Lung (tissue), 11 donors: ENCODE measurements at regions not wholly inside any gene's neighbourhood (a gene's known extent, or its start where the extent isn't known, plus 50 kb on each side); places are given as distances from the start of the nearest gene placed in this dataset.
A peak's percentile ranks its signal among the peaks of the same experiment; 100 is the strongest.

ENCODE experiments used
- ATAC-seq: fragments of 200-7000 bp; cut with Tn5 transposase; one replicate; pipeline ENCODE4 v1.9.1; 2020; ENCODE audit warnings: moderate number of reproducible peaks; ENCODE audit not compliant: insufficient read depth, low FRiP score
- DNase-seq, 3 donors: peaks; one replicate each; pipeline ENCODE4 v3.0.0-alpha.2; 2013 to 2017
- H3K27ac ChIP-seq, 2 donors: one replicate each; pipeline ENCODE4 v1.5.1; 2013; ENCODE audit warnings: mild to moderate bottlenecking in 2 of 2, moderate library complexity in 2 of 2, control low read depth in 1 of 2, inconsistent platforms in 1 of 2, low read depth in 1 of 2, low read length in 1 of 2
- H3K27me3 ChIP-seq, 3 donors: one replicate each; pipeline ENCODE4 v1.5.1; 2013; ENCODE audit warnings: low read length in 2 of 3; ENCODE audit not compliant: control insufficient read depth in 3 of 3, insufficient read depth in 3 of 3
- H3K36me3 ChIP-seq, 4 donors: one replicate each; pipeline ENCODE4 v1.5.1; 2013; ENCODE audit warnings: low read length in 4 of 4, mild to moderate bottlenecking in 1 of 4, moderate library complexity in 1 of 4; ENCODE audit not compliant: control insufficient read depth in 4 of 4, insufficient read depth in 4 of 4
- H3K4me1 ChIP-seq, 5 donors: one replicate each; pipeline ENCODE4 v1.5.1; 2013; ENCODE audit warnings: low read length in 5 of 5, mild to moderate bottlenecking in 2 of 5, moderate library complexity in 1 of 5; ENCODE audit not compliant: control insufficient read depth in 5 of 5, insufficient read depth in 5 of 5
- H3K4me3 ChIP-seq: one replicate; pipeline ENCODE4 v1.5.1; 2013; ENCODE audit warnings: mild to moderate bottlenecking, control low read depth, moderate library complexity
- H3K9ac ChIP-seq, 2 donors: one replicate each; pipeline ENCODE4 v1.5.1; 2013; ENCODE audit warnings: low read length in 2 of 2, control low read depth in 1 of 2; ENCODE audit not compliant: insufficient read depth in 1 of 2
- H3K9me3 ChIP-seq, 4 donors: one replicate each; pipeline ENCODE4 v1.5.1; 2013; ENCODE audit warnings: low read length in 3 of 4, mild to moderate bottlenecking in 1 of 4, moderate library complexity in 1 of 4; ENCODE audit not compliant: control insufficient read depth in 4 of 4, insufficient read depth in 3 of 4
- WGBS, 2 donors: extraction: QIAGEN DNeasy Blood & Tissue Kit; methylation state at CpG; one replicate each; pipeline ENCODE4 v1.1.7; 2013; 5-methylcytosine and 5-hydroxymethylcytosine counted together
- TF ChIP-seq, protein P1 (sequence below): IDR thresholded peaks from 2 replicates; pipeline ENCODE4 v1.5.1; 2012; ENCODE audit warnings: mild to moderate bottlenecking; ENCODE audit errors: control extremely low read depth, extremely low read depth
- donor health status: control.
- donor health status: control.
- donor health status: Bipolar disorder and iron deficiency.
- donor health status: healthy.
- donor health status: DM: yes; HTN: yes; CAD: no.

DNA sequence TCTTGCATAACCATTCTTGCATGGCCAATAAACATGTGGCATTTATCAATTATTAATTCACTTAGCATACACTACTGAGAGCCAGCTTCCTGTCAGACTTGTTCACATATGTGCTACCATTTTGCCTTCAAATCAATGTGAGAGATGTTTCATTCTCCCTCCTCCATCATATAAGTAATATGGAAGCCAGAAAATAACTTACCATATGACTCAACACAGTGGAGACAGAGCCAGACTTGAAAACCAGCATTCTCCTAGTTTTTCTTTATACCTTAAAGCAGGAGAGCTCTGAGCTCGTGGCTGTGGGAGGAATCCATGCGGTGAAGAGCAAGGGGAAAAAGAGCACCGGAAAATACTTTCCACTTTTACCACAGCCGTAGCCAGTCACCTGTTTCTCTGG is 215.0 kb upstream of the LRATD1 start:
- H3K4me3 ChIP-seq, result no peak overlapping the region
- WGBS, 2 donors, result 59 to 75% methylated on average over 4 of the region's 4 CpGs
- DNase-seq (peak in 1 of 3 donors; percentile 7), ATAC-seq (no peak)
- no peaks in the 10 kb centered on the region for H3K9me3 ChIP-seq
- H3K9ac ChIP-seq, result no peak overlapping the region
- TF ChIP-seq, protein P1, sequence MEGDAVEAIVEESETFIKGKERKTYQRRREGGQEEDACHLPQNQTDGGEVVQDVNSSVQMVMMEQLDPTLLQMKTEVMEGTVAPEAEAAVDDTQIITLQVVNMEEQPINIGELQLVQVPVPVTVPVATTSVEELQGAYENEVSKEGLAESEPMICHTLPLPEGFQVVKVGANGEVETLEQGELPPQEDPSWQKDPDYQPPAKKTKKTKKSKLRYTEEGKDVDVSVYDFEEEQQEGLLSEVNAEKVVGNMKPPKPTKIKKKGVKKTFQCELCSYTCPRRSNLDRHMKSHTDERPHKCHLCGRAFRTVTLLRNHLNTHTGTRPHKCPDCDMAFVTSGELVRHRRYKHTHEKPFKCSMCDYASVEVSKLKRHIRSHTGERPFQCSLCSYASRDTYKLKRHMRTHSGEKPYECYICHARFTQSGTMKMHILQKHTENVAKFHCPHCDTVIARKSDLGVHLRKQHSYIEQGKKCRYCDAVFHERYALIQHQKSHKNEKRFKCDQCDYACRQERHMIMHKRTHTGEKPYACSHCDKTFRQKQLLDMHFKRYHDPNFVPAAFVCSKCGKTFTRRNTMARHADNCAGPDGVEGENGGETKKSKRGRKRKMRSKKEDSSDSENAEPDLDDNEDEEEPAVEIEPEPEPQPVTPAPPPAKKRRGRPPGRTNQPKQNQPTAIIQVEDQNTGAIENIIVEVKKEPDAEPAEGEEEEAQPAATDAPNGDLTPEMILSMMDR, result no peak
- H3K4me1 ChIP-seq, result peaks cover 0 to 5% (median 0%) of the 10 kb centered on the region in 5 donors
- H3K27ac ChIP-seq, result no peak overlapping the region
- no peaks in the 10 kb centered on the region for H3K36me3 ChIP-seq
- H3K27me3 ChIP-seq, result no peaks in the 10 kb centered on the region

DNA sequence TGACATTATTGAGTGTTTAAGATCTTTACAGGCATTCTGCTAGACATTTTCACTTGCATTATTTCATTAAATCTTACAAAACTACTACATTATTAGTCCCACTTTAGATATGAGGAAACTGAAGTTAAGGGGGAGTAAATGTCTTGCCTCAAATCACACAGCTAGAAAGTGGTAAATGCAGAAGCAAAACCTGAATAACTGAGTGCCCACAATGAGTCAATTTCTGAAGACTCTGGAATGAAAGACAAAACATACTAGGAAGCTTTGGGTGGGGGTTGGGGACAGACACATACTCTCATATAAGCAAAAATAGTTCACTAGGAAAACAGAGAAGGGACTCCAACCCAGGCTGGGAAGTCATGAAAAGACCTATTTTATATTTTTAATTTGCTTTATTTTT is 214.4 kb upstream of the LRATD1 start:
- Histone ChIP-seq H3K36me3 (no peaks in the 10 kb centered on the region), H3K27me3 (no peaks in the 10 kb centered on the region), H3K4me1 (peaks cover 0 to 5% (median 0%) of the 10 kb centered on the region in 5 donors), H3K4me3 (no peak overlapping the region), H3K9me3 (no peaks in the 10 kb centered on the region), H3K27ac (no peak overlapping the region), H3K9ac (no peak overlapping the region)
- DNase-seq (peak in 1 of 3 donors; percentile 49), ATAC-seq (no peak)
- TF ChIP-seq, protein P1, result no peak

DNA sequence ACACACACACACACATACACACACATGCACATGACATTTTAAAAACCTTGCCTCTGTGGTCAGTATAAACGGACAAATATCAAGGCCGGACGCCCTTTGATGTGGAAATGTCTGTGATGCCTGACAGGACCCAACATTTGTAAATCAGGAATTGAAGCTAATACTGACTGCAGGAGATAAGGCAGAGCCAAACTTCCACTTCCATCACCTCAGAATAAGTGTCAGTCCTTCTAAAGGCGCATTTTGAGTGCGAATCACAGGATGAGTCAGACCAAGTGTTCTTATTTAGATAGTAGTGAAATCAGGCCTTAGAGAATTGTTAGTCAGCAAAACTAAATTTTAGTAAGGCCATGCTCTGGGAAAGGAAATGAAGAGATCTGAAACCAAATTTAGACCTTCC is 211.7 kb upstream of the LRATD1 start:
- Histone ChIP-seq H3K36me3 (no peaks in the 10 kb centered on the region), H3K4me3 (no peak overlapping the region), H3K9me3 (peaks cover 0 to 2% (median 0%) of the 10 kb centered on the region in 4 donors), H3K9ac (no peak overlapping the region), H3K4me1 (peaks cover 0 to 5% (median 0%) of the 10 kb centered on the region in 5 donors), H3K27ac (no peak overlapping the region), H3K27me3 (no peaks in the 10 kb centered on the region)
- ATAC-seq (no peak), DNase-seq (peak in 1 of 3 donors; percentile 19)
- TF ChIP-seq, protein P1, result no peak
- 67 to 79% methylated on average over 5 of the region's 5 CpGs for WGBS, 2 donors

DNA sequence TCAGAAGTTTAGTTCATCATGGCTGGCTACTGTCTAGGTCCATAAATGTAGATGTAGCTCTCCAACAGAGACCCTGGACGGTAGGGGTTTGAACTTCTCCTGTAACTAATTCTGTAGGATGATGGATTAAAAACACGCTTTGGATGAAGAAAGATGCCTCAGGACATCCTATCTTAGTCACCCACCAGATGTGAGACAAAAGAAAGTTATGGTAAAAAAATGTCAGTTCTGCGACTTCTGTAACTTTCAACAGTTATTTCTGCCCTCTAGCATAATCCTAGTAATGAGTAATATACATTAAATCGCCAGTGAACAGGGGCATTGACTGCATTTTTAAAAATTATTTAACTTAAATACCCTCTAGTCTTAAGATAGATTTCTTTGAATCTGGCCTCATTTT is 210.1 kb upstream of the LRATD1 start:
- WGBS, 2 donors, result 86 to 87% methylated on average over 4 of the region's 4 CpGs
- Histone ChIP-seq H3K4me1 (peaks cover 0 to 5% (median 0%) of the 10 kb centered on the region in 5 donors), H3K4me3 (no peak overlapping the region), H3K27ac (no peak overlapping the region), H3K9me3 (peaks cover 0 to 2% (median 0%) of the 10 kb centered on the region in 4 donors), H3K27me3 (no peaks in the 10 kb centered on the region), H3K9ac (no peak overlapping the region), H3K36me3 (no peaks in the 10 kb centered on the region)
- no peak for ATAC-seq
- no peak for DNase-seq
- TF ChIP-seq, protein P1, result no peak
